ENCODE measurements at regions not wholly inside any gene's neighbourhood (a gene's known extent, or its start where the extent isn't known, plus 50 kb on each side); places are given as distances from the start of the nearest gene placed in this dataset.

DNA sequence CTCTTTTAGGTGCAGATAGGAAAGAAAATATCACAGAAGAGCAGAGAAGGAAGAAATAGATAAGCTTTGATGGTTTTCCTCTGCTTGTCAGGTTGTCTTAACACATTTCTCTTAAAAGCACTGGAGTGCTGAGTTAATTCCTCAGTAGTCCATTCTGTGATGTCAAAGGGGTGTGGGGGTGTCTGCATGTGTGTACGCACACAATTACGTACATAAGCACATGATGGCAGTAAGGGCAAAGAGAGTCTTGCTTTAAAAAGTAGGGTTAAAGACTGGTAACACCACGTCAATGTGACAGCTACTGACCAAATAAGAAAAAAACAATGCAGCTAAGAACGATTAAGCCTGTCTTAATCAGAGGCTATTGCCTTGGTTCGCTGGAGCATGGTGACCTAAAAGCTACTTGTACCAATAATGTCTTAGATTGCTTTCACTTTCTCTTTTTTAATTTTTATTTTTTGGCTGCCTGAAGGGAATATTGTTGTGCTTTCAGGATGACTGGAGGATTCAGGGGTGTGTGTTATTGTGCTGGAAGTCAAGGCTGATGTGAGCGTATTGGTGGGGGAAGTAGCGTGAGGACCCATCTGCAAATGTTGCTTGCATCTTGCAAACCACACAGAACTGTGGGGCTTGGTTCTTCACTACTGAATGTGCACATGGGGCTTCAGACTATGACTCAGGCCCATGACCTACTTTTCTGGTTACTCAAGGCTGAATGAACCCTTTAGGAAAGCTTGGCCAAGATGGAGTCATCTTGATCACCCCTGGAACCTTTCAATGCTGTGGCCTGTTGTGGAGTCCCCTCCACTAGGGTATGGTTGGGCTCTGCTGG is 417.8 kb upstream of the TPM1 start:
- Histone ChIP-seq H3K27me3 (ENCODE audit: insufficient read depth, poor library complexity, severe bottlenecking) (peaks cover 4% of the 10 kb centered on the region), H3K4me3 (replicated peaks; ENCODE audit: insufficient read depth, low read length) (no peak overlapping the region), H3K27ac (replicated peaks) (no peak overlapping the region)
- DNase-seq (ENCODE audit: low read depth in 1 of 2, low spot score in 1 of 2), result no peak
- TF ChIP-seq, protein P1, sequence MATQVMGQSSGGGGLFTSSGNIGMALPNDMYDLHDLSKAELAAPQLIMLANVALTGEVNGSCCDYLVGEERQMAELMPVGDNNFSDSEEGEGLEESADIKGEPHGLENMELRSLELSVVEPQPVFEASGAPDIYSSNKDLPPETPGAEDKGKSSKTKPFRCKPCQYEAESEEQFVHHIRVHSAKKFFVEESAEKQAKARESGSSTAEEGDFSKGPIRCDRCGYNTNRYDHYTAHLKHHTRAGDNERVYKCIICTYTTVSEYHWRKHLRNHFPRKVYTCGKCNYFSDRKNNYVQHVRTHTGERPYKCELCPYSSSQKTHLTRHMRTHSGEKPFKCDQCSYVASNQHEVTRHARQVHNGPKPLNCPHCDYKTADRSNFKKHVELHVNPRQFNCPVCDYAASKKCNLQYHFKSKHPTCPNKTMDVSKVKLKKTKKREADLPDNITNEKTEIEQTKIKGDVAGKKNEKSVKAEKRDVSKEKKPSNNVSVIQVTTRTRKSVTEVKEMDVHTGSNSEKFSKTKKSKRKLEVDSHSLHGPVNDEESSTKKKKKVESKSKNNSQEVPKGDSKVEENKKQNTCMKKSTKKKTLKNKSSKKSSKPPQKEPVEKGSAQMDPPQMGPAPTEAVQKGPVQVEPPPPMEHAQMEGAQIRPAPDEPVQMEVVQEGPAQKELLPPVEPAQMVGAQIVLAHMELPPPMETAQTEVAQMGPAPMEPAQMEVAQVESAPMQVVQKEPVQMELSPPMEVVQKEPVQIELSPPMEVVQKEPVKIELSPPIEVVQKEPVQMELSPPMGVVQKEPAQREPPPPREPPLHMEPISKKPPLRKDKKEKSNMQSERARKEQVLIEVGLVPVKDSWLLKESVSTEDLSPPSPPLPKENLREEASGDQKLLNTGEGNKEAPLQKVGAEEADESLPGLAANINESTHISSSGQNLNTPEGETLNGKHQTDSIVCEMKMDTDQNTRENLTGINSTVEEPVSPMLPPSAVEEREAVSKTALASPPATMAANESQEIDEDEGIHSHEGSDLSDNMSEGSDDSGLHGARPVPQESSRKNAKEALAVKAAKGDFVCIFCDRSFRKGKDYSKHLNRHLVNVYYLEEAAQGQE (IDR thresholded peaks at IDR 0.05; ENCODE audit: insufficient replicate concordance, low read depth), result no peak
- TF ChIP-seq, protein P2, sequence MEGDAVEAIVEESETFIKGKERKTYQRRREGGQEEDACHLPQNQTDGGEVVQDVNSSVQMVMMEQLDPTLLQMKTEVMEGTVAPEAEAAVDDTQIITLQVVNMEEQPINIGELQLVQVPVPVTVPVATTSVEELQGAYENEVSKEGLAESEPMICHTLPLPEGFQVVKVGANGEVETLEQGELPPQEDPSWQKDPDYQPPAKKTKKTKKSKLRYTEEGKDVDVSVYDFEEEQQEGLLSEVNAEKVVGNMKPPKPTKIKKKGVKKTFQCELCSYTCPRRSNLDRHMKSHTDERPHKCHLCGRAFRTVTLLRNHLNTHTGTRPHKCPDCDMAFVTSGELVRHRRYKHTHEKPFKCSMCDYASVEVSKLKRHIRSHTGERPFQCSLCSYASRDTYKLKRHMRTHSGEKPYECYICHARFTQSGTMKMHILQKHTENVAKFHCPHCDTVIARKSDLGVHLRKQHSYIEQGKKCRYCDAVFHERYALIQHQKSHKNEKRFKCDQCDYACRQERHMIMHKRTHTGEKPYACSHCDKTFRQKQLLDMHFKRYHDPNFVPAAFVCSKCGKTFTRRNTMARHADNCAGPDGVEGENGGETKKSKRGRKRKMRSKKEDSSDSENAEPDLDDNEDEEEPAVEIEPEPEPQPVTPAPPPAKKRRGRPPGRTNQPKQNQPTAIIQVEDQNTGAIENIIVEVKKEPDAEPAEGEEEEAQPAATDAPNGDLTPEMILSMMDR (IDR thresholded peaks at IDR 0.05; ENCODE audit: insufficient read depth, low read length), result no peak
- TF ChIP-seq SPI1 (IDR thresholded peaks at IDR 0.05; ENCODE audit: borderline replicate concordance, low read depth), result no peak
- TF ChIP-seq POLR2AphosphoS5 (IDR thresholded peaks at IDR 0.05; ENCODE audit: low read depth), result no peak
- no peak for TF ChIP-seq GABPA (IDR thresholded peaks at IDR 0.05; ENCODE audit: low read depth)

DNA sequence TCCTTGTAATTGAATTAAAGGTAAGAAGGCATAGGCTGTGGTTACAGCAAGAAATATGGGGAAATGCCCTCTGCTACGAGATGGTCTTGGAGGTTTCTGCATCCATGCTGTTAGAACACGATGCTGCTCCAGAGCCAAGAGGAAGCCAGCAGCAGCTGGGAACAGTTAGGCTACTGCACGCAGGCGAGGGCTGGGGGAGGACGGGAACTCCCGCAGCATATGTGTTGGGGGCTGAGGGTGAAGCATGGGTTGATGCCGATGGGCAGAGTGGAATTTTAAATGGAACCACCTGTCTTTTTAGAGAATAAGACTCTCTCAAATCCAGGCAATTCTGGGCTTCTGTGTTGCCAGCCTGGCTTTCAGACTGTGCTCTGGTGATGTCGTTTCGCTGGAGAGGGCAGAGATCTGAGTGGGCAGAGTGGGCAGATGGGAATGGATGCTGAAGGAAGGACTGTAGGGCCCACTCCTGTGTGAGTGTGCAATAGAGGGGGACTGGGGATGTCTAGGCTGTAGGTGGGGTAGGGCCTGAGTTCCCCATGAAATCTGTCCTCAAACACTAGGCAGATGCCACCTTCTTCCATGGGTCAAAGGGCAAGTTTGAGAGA is 417.0 kb upstream of the TPM1 start:
- TF ChIP-seq, protein P1 (IDR thresholded peaks at IDR 0.05; ENCODE audit: insufficient replicate concordance, low read depth), result no peak
- TF ChIP-seq, protein P2 (IDR thresholded peaks at IDR 0.05; ENCODE audit: insufficient read depth, low read length), result no peak
- TF ChIP-seq SPI1 (IDR thresholded peaks at IDR 0.05; ENCODE audit: borderline replicate concordance, low read depth), result no peak
- TF ChIP-seq GABPA (IDR thresholded peaks at IDR 0.05; ENCODE audit: low read depth), result no peak
- no peak for TF ChIP-seq POLR2AphosphoS5 (IDR thresholded peaks at IDR 0.05; ENCODE audit: low read depth)
- no peak overlapping the region for H3K4me3 ChIP-seq (replicated peaks; ENCODE audit: insufficient read depth, low read length)
- H3K27ac ChIP-seq (replicated peaks), result no peak overlapping the region
- peaks cover 5% of the 10 kb centered on the region for H3K27me3 ChIP-seq (ENCODE audit: insufficient read depth, poor library complexity, severe bottlenecking)
- DNase-seq (ENCODE audit: low read depth in 1 of 2, low spot score in 1 of 2), result no peak

DNA sequence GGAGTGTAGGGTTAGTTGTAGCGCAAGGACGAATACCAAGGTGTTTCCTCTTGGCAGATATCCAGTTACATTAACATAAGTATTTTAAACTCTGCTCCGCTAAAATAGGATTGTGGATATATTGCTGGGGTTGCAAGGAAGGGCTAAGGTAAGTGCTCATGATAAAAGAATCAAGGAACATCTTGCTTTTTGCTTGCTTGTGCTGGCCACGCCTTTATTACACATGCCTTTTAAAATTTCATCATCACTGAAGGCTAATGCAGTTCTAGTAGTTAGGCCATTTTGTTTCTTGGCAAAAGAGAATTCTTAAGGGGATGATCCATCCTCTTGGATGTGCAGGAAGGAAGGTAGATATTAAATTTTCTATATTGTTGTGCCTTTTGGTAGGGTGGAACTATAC is 415.6 kb upstream of the TPM1 start:
- Histone ChIP-seq H3K4me3 (replicated peaks; ENCODE audit: insufficient read depth, low read length) (no peak overlapping the region), H3K27ac (replicated peaks) (no peak overlapping the region), H3K27me3 (ENCODE audit: insufficient read depth, poor library complexity, severe bottlenecking) (peaks cover 5% of the 10 kb centered on the region)
- TF ChIP-seq SPI1 (IDR thresholded peaks at IDR 0.05; ENCODE audit: borderline replicate concordance, low read depth), result no peak
- TF ChIP-seq GABPA (IDR thresholded peaks at IDR 0.05; ENCODE audit: low read depth), result no peak
- TF ChIP-seq, protein P2 (IDR thresholded peaks at IDR 0.05; ENCODE audit: insufficient read depth, low read length), result no peak
- no peak for TF ChIP-seq POLR2AphosphoS5 (IDR thresholded peaks at IDR 0.05; ENCODE audit: low read depth)
- TF ChIP-seq, protein P1 (IDR thresholded peaks at IDR 0.05; ENCODE audit: insufficient replicate concordance, low read depth), result no peak
- DNase-seq (ENCODE audit: low read depth in 1 of 2, low spot score in 1 of 2), result no peak
